Prostate gland (tissue), 2 donors: ENCODE measurements at regions not wholly inside any gene's neighbourhood (a gene's known extent, or its start where the extent isn't known, plus 50 kb on each side); places are given as distances from the start of the nearest gene placed in this dataset.

Source experiments
- DNase-seq: peaks from one replicate; pipeline ENCODE4 v3.0.0-alpha.2; 2019; ENCODE audit warnings: low spot score
- H3K27ac ChIP-seq, 2 donors: fragments of 200-600 bp; sonication (generic); 2 replicates each; pipeline ENCODE4 v1.5.1; 2017 to 2019
- H3K27me3 ChIP-seq: fragments of 200-600 bp; sonication (generic); replicated peaks from 2 replicates; pipeline ENCODE4 v1.5.1; 2019; ENCODE audit not compliant: insufficient read depth
- H3K36me3 ChIP-seq, 2 donors: fragments of 200-600 bp; sonication (generic); 1 replicate in 1 of 2; 2 replicates in 1 of 2; pipeline versions ENCODE4 v1.5.1 to v1.8.1; 2017 to 2019
- H3K4me1 ChIP-seq: fragments of 200-600 bp; sonication (generic); replicated peaks from 2 replicates; pipeline ENCODE4 v1.5.1; 2019
- H3K4me3 ChIP-seq, 2 donors: fragments of 200-600 bp; sonication (generic); 2 replicates each; pipeline ENCODE4 v1.5.1; 2017 to 2019
- H3K9me3 ChIP-seq: fragments of 200-600 bp; sonication (generic); 2 replicates; pipeline ENCODE4 v1.5.1; 2017
- CTCF ChIP-seq, 4 experiments: fragments of 200-600 bp in 2 of 4; fragments of 450-650 bp in 2 of 4; sonication (generic) in 2 of 4; IDR thresholded peaks; 1 replicate in 3 of 4; 2 replicates in 1 of 4; pipeline ENCODE4 v1.5.1; 2016 to 2019; ENCODE audit warnings: antibody characterized with exemption in 4 of 4, mild to moderate bottlenecking in 2 of 4, moderate library complexity in 2 of 4
- POLR2A ChIP-seq: fragments of 450-650 bp; IDR thresholded peaks from one replicate; pipeline ENCODE4 v1.6.1; 2016; ENCODE audit warnings: antibody characterized with exemption, mild to moderate bottlenecking
- POLR2AphosphoS5 ChIP-seq: sonication (generic); formaldehyde crosslinking; IDR thresholded peaks from one replicate; pipeline ENCODE4 v1.6.1; 2017; ENCODE audit warnings: antibody characterized with exemption
- WGBS: methylation state at CpG from one replicate; pipeline ENCODE4 v1.1.5; 2018; 5-methylcytosine and 5-hydroxymethylcytosine counted together
- intact Hi-C: fragments of 100-400 bp; cut with DNase I; formaldehyde crosslinking; loops from one replicate; pipeline ENCODE4 v1.14.2; 2022

GRCh38 chr1:98021126-98021525, 100.3 kb upstream of the DPYD start:
- H3K4me3 ChIP-seq = no peak overlapping the region
- no peak for TF ChIP-seq POLR2AphosphoS5
- no peak for TF ChIP-seq CTCF (IDR thresholded peaks at IDR 0.05)
- no peak for TF ChIP-seq POLR2A
- no peaks in the 10 kb centered on the region for H3K27me3 ChIP-seq
- DNase-seq = no peak
- no peak overlapping the region for H3K27ac ChIP-seq
- no peaks in the 10 kb centered on the region for H3K9me3 ChIP-seq
- WGBS = 96% methylated on average over 3 of the region's 3 CpGs
- no peaks in the 10 kb centered on the region for H3K4me1 ChIP-seq
- intact Hi-C loops = no loop called here
- no peaks in the 10 kb centered on the region for H3K36me3 ChIP-seq

- H3K36me3 ChIP-seq = no peaks in the 10 kb centered on the region
- H3K27me3 ChIP-seq = no peaks in the 10 kb centered on the region
- H3K27ac ChIP-seq = no peak overlapping the region
- TF ChIP-seq POLR2A (no peak), POLR2AphosphoS5 (no peak), CTCF (IDR thresholded peaks at IDR 0.05) (no peak)
- intact Hi-C loops = no loop called here
- no peaks in the 10 kb centered on the region for H3K4me1 ChIP-seq
- H3K9me3 ChIP-seq = no peaks in the 10 kb centered on the region
- no peak overlapping the region for H3K4me3 ChIP-seq
- WGBS = 13% methylated on average over 2 of the region's 2 CpGs
- DNase-seq = no peak
Measured at GRCh38 chr1:98019747-98020146, 98.9 kb upstream of the DPYD start.

GRCh38 chr1:98018074-98018473, 97.2 kb upstream of the DPYD start:
- H3K36me3 ChIP-seq = no peaks in the 10 kb centered on the region
- no peak overlapping the region for H3K4me3 ChIP-seq
- no peaks in the 10 kb centered on the region for H3K9me3 ChIP-seq
- H3K27me3 ChIP-seq = no peaks in the 10 kb centered on the region
- no peak for DNase-seq
- 62% methylated on average over 2 of the region's 2 CpGs for WGBS
- H3K4me1 ChIP-seq = no peaks in the 10 kb centered on the region
- no peak overlapping the region for H3K27ac ChIP-seq
- TF ChIP-seq CTCF (IDR thresholded peaks at IDR 0.05) = no peak
- TF ChIP-seq POLR2AphosphoS5 = no peak
- TF ChIP-seq POLR2A = no peak
- intact Hi-C loops = no loop called here

GRCh38 chr1:98017184-98017583, 96.3 kb upstream of the DPYD start:
- intact Hi-C loops = no loop called here
- no peaks in the 10 kb centered on the region for H3K4me1 ChIP-seq
- no peaks in the 10 kb centered on the region for H3K27me3 ChIP-seq
- no peaks in the 10 kb centered on the region for H3K9me3 ChIP-seq
- H3K36me3 ChIP-seq = no peaks in the 10 kb centered on the region
- H3K4me3 ChIP-seq = no peak overlapping the region
- no peak overlapping the region for H3K27ac ChIP-seq
- TF ChIP-seq POLR2A (no peak), CTCF (IDR thresholded peaks at IDR 0.05) (no peak), POLR2AphosphoS5 (no peak)
- DNase-seq = no peak

- no peak overlapping the region for H3K4me3 ChIP-seq
- no peaks in the 10 kb centered on the region for H3K9me3 ChIP-seq
- intact Hi-C loops = no loop called here
- no peaks in the 10 kb centered on the region for H3K27me3 ChIP-seq
- no peak overlapping the region for H3K27ac ChIP-seq
- TF ChIP-seq POLR2A = no peak
- TF ChIP-seq CTCF (IDR thresholded peaks at IDR 0.05) = no peak
- TF ChIP-seq POLR2AphosphoS5 = no peak
- WGBS = 33% methylated on average over 1 of the region's 1 CpG
- H3K4me1 ChIP-seq = no peaks in the 10 kb centered on the region
- DNase-seq = no peak
- H3K36me3 ChIP-seq = no peaks in the 10 kb centered on the region
Measured at GRCh38 chr1:98008373-98008772, 87.5 kb upstream of the DPYD start.
